Naive thymus-derived CD4-positive, alpha-beta T cell (primary cell): ENCODE measurements at regions not wholly inside any gene's neighbourhood (a gene's known extent, or its start where the extent isn't known, plus 50 kb on each side); places are given as distances from the start of the nearest gene placed in this dataset.

Source experiments
- ATAC-seq: fragments of 150-1000 bp; cut with Tn5 transposase; 2 replicates; pipeline ENCODE4 v1.10.0; 2021; ENCODE audit warnings: mild to moderate bottlenecking, moderate library complexity
- CTCF ChIA-PET: fragments of 350-600 bp; sonication (Branson Sonifier 250); formaldehyde crosslinking; loops from one replicate; lab custom pipeline; 2021; ENCODE audit warnings: antibody characterized with exemption; lab: Charles Lee
- POLR2A ChIA-PET: fragments of 350-600 bp; sonication (Branson Sonifier 250); formaldehyde crosslinking; loops from one replicate; lab custom pipeline; 2021; ENCODE audit warnings: antibody characterized with exemption, inconsistent platforms; lab: Charles Lee
- DNase-seq, 9 donors: peaks; one replicate each; pipeline versions ENCODE4 v3.0.0 to v3.0.0-alpha.2; 2020 to 2022; ENCODE audit warnings: mixed read lengths in 1 of 9
- H3K27ac ChIP-seq: one replicate; pipeline ENCODE4 v1.7.0; 2013; ENCODE audit warnings: mild to moderate bottlenecking, low read depth, low read length, moderate library complexity
- H3K27me3 ChIP-seq, 2 donors: one replicate each; pipeline ENCODE4 v1.7.0; 2013; ENCODE audit warnings: low read length in 2 of 2, mild to moderate bottlenecking in 2 of 2, moderate library complexity in 2 of 2; ENCODE audit not compliant: control insufficient read depth in 2 of 2, insufficient read depth in 2 of 2
- H3K36me3 ChIP-seq, 3 experiments: 1 replicate in 2 of 3; 2 replicates in 1 of 3; pipeline ENCODE4 v1.7.0; 2013; ENCODE audit warnings: low read length in 3 of 3, mild to moderate bottlenecking in 3 of 3, moderate library complexity in 1 of 3; ENCODE audit not compliant: insufficient read depth in 3 of 3, control insufficient read depth in 2 of 3
- H3K4me1 ChIP-seq, 2 donors: one replicate each; pipeline ENCODE4 v1.7.0; 2013; ENCODE audit warnings: low read length in 2 of 2, mild to moderate bottlenecking in 2 of 2, moderate library complexity in 1 of 2; ENCODE audit not compliant: control insufficient read depth in 2 of 2, insufficient read depth in 2 of 2
- H3K4me3 ChIP-seq: 2 replicates; pipeline ENCODE4 v1.7.0; 2013; ENCODE audit warnings: mild to moderate bottlenecking, low read length
- H3K9me3 ChIP-seq, 3 experiments: 1 replicate in 2 of 3; 2 replicates in 1 of 3; pipeline ENCODE4 v1.7.0; 2013; ENCODE audit warnings: low read length in 3 of 3; ENCODE audit not compliant: control insufficient read depth in 2 of 3
- H3K27ac Mint-ChIP-seq, 9 donors: one replicate each; pipeline ENCODE4 v1.8.0; 2020 to 2022; ENCODE audit warnings: mixed read lengths in 9 of 9, mild to moderate bottlenecking in 8 of 9, moderate library complexity in 5 of 9, inconsistent platforms in 2 of 9
- H3K27me3 Mint-ChIP-seq, 5 donors: one replicate each; pipeline ENCODE4 v1.8.0; 2021 to 2022; ENCODE audit warnings: mixed read lengths in 5 of 5, mild to moderate bottlenecking in 1 of 5
- H3K36me3 Mint-ChIP-seq, 5 donors: one replicate each; pipeline ENCODE4 v1.8.0; 2020 to 2022; ENCODE audit warnings: mixed read lengths in 5 of 5, mild to moderate bottlenecking in 3 of 5, inconsistent platforms in 1 of 5
- H3K4me1 Mint-ChIP-seq, 7 donors: one replicate each; pipeline ENCODE4 v1.8.0; 2020 to 2022; ENCODE audit warnings: mixed read lengths in 7 of 7, mild to moderate bottlenecking in 3 of 7, inconsistent platforms in 1 of 7
- H3K4me3 Mint-ChIP-seq, 10 donors: one replicate each; pipeline ENCODE4 v1.8.0; 2020 to 2022; ENCODE audit warnings: mild to moderate bottlenecking in 10 of 10, mixed read lengths in 10 of 10, moderate library complexity in 6 of 10, inconsistent platforms in 2 of 10
- H3K9me3 Mint-ChIP-seq, 11 donors: one replicate each; pipeline ENCODE4 v1.8.0; 2020 to 2022; ENCODE audit warnings: mixed read lengths in 11 of 11, mild to moderate bottlenecking in 4 of 11, inconsistent platforms in 1 of 11, moderate library complexity in 1 of 11
- intact Hi-C, 2 donors: fragments of 100-400 bp; cut with micrococcal nuclease; formaldehyde crosslinking; loops; one replicate each; pipeline ENCODE4 v1.15.1; 2023

- H3K9me3 Mint-ChIP-seq, result peaks cover 0 to 4% (median 0%) of the 10 kb centered on the region in 11 donors
- Histone ChIP-seq H3K4me1 (peaks cover 28 to 41% of the 10 kb centered on the region in 2 donors), H3K9me3 (no peaks in the 10 kb centered on the region), H3K4me3 (peak overlapping the region; percentile 17), H3K27ac (no peak overlapping the region), H3K36me3 (no peaks in the 10 kb centered on the region), H3K27me3 (no peaks in the 10 kb centered on the region)
- intact Hi-C loops, result loop anchor here (1.0 to 10.0 kb wide), 16 partner anchors 18 to 1998 kb away; partner anchors contain the start of genes RABGAP1L (in 2 of the 2), KLHL20 (in 1 of the 2), PRDX6 (in 1 of the 2) and ZBTB37 (in 1 of the 2)
- peaks cover 0 to 4% (median 0%) of the 10 kb centered on the region in 5 donors for H3K36me3 Mint-ChIP-seq
- H3K4me3 Mint-ChIP-seq, result peak overlapping the region; percentile 47 to 79 (median 67)
- DNase-seq (peak in 8 of 9 donors; percentile 36 to 78 (median 72)), ATAC-seq (peak; percentile 87)
- ChIA-PET CTCF (interaction anchor here (0.6 to 7.4 kb wide), 7 partner anchors 18 to 675 kb away, joined by 3 to 152 read pairs (median 3); partner anchors contain the start of gene TNFSF4), POLR2A (interaction anchor here (0.6 to 2.9 kb wide), 7 partner anchors 17 to 1369 kb away, joined by 3 to 11 read pairs (median 3); partner anchors contain the start of genes CENPL and DARS2)
- peaks cover 31 to 66% (median 57%) of the 10 kb centered on the region in 7 donors for H3K4me1 Mint-ChIP-seq
- peak overlapping the region; percentile 66 to 90 (median 84) for H3K27ac Mint-ChIP-seq
- peaks cover 0 to 46% (median 0%) of the 10 kb centered on the region in 5 donors for H3K27me3 Mint-ChIP-seq
These were observed 87.4 kb downstream of the FASLG start for GRCh38 chr1:172746091-172746949.

- ATAC-seq (no peak), DNase-seq (no peak)
- H3K36me3 ChIP-seq, result no peaks in the 10 kb centered on the region
- peak overlapping the region in 3 of 9 donors; percentile 49 to 62 (median 52) for H3K27ac Mint-ChIP-seq
- POLR2A ChIA-PET, result interaction anchor here (0.7 kb wide), 2 partner anchors 26 to 31 kb away, joined by 3 to 4 read pairs; no protein-coding TSS in a partner anchor
- H3K9me3 Mint-ChIP-seq, result peaks cover 0 to 4% (median 0%) of the 10 kb centered on the region in 11 donors
- no peak overlapping the region for H3K4me3 ChIP-seq
- H3K36me3 Mint-ChIP-seq, result peaks cover 0 to 4% (median 0%) of the 10 kb centered on the region in 5 donors
- no peak overlapping the region for H3K27ac ChIP-seq
- H3K4me3 Mint-ChIP-seq, result no peak overlapping the region
- H3K27me3 Mint-ChIP-seq, result peaks cover 0 to 41% (median 0%) of the 10 kb centered on the region in 5 donors
- CTCF ChIA-PET, result interaction anchor here (0.6 kb wide), 1 partner anchor 606 kb away, joined by 3 read pairs; no protein-coding TSS in a partner anchor
- intact Hi-C loops, result loop anchor here (5.0 to 10.0 kb wide), 8 partner anchors 269 to 1994 kb away; partner anchors contain the start of gene RABGAP1L (in 2 of the 2)
- no peaks in the 10 kb centered on the region for H3K9me3 ChIP-seq
- H3K4me1 ChIP-seq, result peaks cover 28 to 41% of the 10 kb centered on the region in 2 donors
- peaks cover 29 to 67% (median 53%) of the 10 kb centered on the region in 7 donors for H3K4me1 Mint-ChIP-seq
- no peaks in the 10 kb centered on the region for H3K27me3 ChIP-seq
These were observed 89.3 kb downstream of the FASLG start for GRCh38 chr1:172748201-172748600.

- H3K36me3 Mint-ChIP-seq, result peaks cover 0 to 4% (median 0%) of the 10 kb centered on the region in 5 donors
- no peaks in the 10 kb centered on the region for H3K36me3 ChIP-seq
- no peak overlapping the region for H3K4me3 ChIP-seq
- H3K4me1 Mint-ChIP-seq, result peaks cover 7 to 77% (median 57%) of the 10 kb centered on the region in 7 donors
- no peaks in the 10 kb centered on the region for H3K27me3 ChIP-seq
- no peaks in the 10 kb centered on the region for H3K9me3 ChIP-seq
- ChIA-PET POLR2A (no interaction called here), CTCF (no interaction called here)
- H3K27ac ChIP-seq, result no peak overlapping the region
- H3K27me3 Mint-ChIP-seq, result peaks cover 0 to 44% (median 0%) of the 10 kb centered on the region in 5 donors
- ATAC-seq (no peak), DNase-seq (no peak)
- intact Hi-C loops, result no loop called here
- no peak overlapping the region for H3K4me3 Mint-ChIP-seq
- no peak overlapping the region for H3K27ac Mint-ChIP-seq
- peaks cover 7 to 28% of the 10 kb centered on the region in 2 donors for H3K4me1 ChIP-seq
- H3K9me3 Mint-ChIP-seq, result peaks cover 0 to 4% (median 0%) of the 10 kb centered on the region in 11 donors
These were observed 92.8 kb downstream of the FASLG start for GRCh38 chr1:172751683-172752082.

GRCh38 chr1:172753964-172754363, 95.1 kb downstream of the FASLG start:
- peaks cover 0 to 17% of the 10 kb centered on the region in 2 donors for H3K4me1 ChIP-seq
- CTCF ChIA-PET, result interaction anchor here (0.7 to 2.2 kb wide), 3 partner anchors 9 to 12 kb away, joined by 3 to 5 read pairs (median 3); no protein-coding TSS in a partner anchor

GRCh38 chr1:172754609-172755008, 95.7 kb downstream of the FASLG start:
- DNase-seq, result no peak
- H3K4me1 Mint-ChIP-seq, result peaks cover 0 to 56% (median 31%) of the 10 kb centered on the region in 7 donors
- Histone ChIP-seq H3K27ac (no peak overlapping the region), H3K27me3 (no peaks in the 10 kb centered on the region), H3K4me1 (peaks cover 0 to 11% of the 10 kb centered on the region in 2 donors), H3K36me3 (no peaks in the 10 kb centered on the region), H3K9me3 (no peaks in the 10 kb centered on the region), H3K4me3 (no peak overlapping the region)
- H3K36me3 Mint-ChIP-seq, result peaks cover 0 to 2% (median 0%) of the 10 kb centered on the region in 5 donors
- H3K27me3 Mint-ChIP-seq, result peaks cover 0 to 52% (median 0%) of the 10 kb centered on the region in 5 donors
- ChIA-PET CTCF (interaction anchor here (1.0 to 2.2 kb wide), 2 partner anchors 9 to 10 kb away, joined by 3 to 5 read pairs; no protein-coding TSS in a partner anchor), POLR2A (interaction anchor here (1.1 to 1.4 kb wide), 2 partner anchors 9 to 451 kb away, joined by 4 read pairs; no protein-coding TSS in a partner anchor)
- H3K9me3 Mint-ChIP-seq, result peaks cover 0 to 4% (median 0%) of the 10 kb centered on the region in 11 donors
- no peak overlapping the region for H3K4me3 Mint-ChIP-seq
- H3K27ac Mint-ChIP-seq, result no peak overlapping the region
- intact Hi-C loops, result no loop called here
- ATAC-seq, result no peak

More at GRCh38 chr1:172753964-172754363, 95.1 kb downstream of the FASLG start:
- intact Hi-C loops, result no loop called here
- Mint-ChIP-seq H3K36me3 (peaks cover 0 to 2% (median 0%) of the 10 kb centered on the region in 5 donors), H3K4me1 (peaks cover 0 to 63% (median 38%) of the 10 kb centered on the region in 7 donors), H3K9me3 (peaks cover 0 to 4% (median 0%) of the 10 kb centered on the region in 11 donors), H3K27me3 (peaks cover 0 to 56% (median 0%) of the 10 kb centered on the region in 5 donors), H3K4me3 (no peak overlapping the region), H3K27ac (peak overlapping the region in 1 of 9 donors; percentile 4)
- ATAC-seq (no peak), DNase-seq (no peak)
- Histone ChIP-seq H3K27ac (no peak overlapping the region), H3K9me3 (no peaks in the 10 kb centered on the region), H3K36me3 (no peaks in the 10 kb centered on the region), H3K4me3 (no peak overlapping the region), H3K27me3 (no peaks in the 10 kb centered on the region)
- POLR2A ChIA-PET, result interaction anchor here (0.7 to 1.1 kb wide), 2 partner anchors 10 to 451 kb away, joined by 3 to 4 read pairs; no protein-coding TSS in a partner anchor

GRCh38 chr1:172755099-172755498, 96.2 kb downstream of the FASLG start:
- Histone ChIP-seq H3K4me3 (no peak overlapping the region), H3K27ac (no peak overlapping the region), H3K9me3 (no peaks in the 10 kb centered on the region), H3K4me1 (peaks cover 0 to 9% of the 10 kb centered on the region in 2 donors), H3K27me3 (no peaks in the 10 kb centered on the region), H3K36me3 (no peaks in the 10 kb centered on the region)
- peaks cover 0 to 4% (median 0%) of the 10 kb centered on the region in 11 donors for H3K9me3 Mint-ChIP-seq
- peaks cover 0 to 51% (median 27%) of the 10 kb centered on the region in 7 donors for H3K4me1 Mint-ChIP-seq
- intact Hi-C loops, result no loop called here
- CTCF ChIA-PET, result interaction anchor here (0.9 kb wide), 1 partner anchor 11 kb away, joined by 3 read pairs; no protein-coding TSS in a partner anchor
- peaks cover 0 to 50% (median 0%) of the 10 kb centered on the region in 5 donors for H3K27me3 Mint-ChIP-seq
- no peak overlapping the region for H3K27ac Mint-ChIP-seq
- POLR2A ChIA-PET, result interaction anchor here (0.6 to 1.4 kb wide), 2 partner anchors 9 to 316 kb away, joined by 3 to 4 read pairs; no protein-coding TSS in a partner anchor
- H3K4me3 Mint-ChIP-seq, result peak overlapping the region in 1 of 10 donors; percentile 39
- ATAC-seq (no peak), DNase-seq (no peak)
- peaks cover 0 to 2% (median 0%) of the 10 kb centered on the region in 5 donors for H3K36me3 Mint-ChIP-seq
